Gastrocnemius medialis (tissue), 4 donors: ENCODE measurements at regions not wholly inside any gene's neighbourhood (a gene's known extent, or its start where the extent isn't known, plus 50 kb on each side); places are given as distances from the start of the nearest gene placed in this dataset.

ENCODE experiments used
- CTCF ChIP-seq, 5 experiments: fragments of 450-650 bp in 3 of 5; fragments of 200-600 bp in 2 of 5; sonication (generic) in 2 of 5; IDR thresholded peaks in 4 of 5; conservative IDR thresholded peaks in 1 of 5; 1 replicate in 4 of 5; 2 replicates in 1 of 5; pipeline ENCODE4 v1.5.1; 2016 to 2019; ENCODE audit warnings: antibody characterized with exemption in 5 of 5, mild to moderate bottlenecking in 3 of 5, moderate library complexity in 3 of 5
- POLR2A ChIP-seq, 2 donors: fragments of 450-650 bp; IDR thresholded peaks; one replicate each; pipeline ENCODE4 v1.6.1; 2017; ENCODE audit warnings: antibody characterized with exemption in 2 of 2, mild to moderate bottlenecking in 2 of 2, moderate library complexity in 2 of 2

GRCh38 chr3:35849496-35849895 lies 210.2 kb downstream of the ARPP21 start:
- TF ChIP-seq CTCF (IDR thresholded peaks at IDR 0.05 in 4 of 5, conservative IDR thresholded peaks at IDR 0.05 in 1 of 5): no peak
- no peak for TF ChIP-seq POLR2A (IDR thresholded peaks at IDR 0.05)
